ENCODE measurements at regions not wholly inside any gene's neighbourhood (a gene's known extent, or its start where the extent isn't known, plus 50 kb on each side); places are given as distances from the start of the nearest gene placed in this dataset.
"Not testable (repeated sequence)": the region's sequence is repeated elsewhere in the genome, so short reads cannot be mapped to it uniquely, and the experiment has no call there.

GRCh38 chr3:102032491-102033383 is 183.4 kb downstream of the NFKBIZ start:
- in situ Hi-C loops (cut with MboI; ENCODE audit: low sequenced_read_pairs), result no loop called here

GRCh38 chr3:102034639-102035451 is 185.5 kb downstream of the NFKBIZ start:
- in situ Hi-C loops (cut with MboI; ENCODE audit: low sequenced_read_pairs), result no loop called here

DNA sequence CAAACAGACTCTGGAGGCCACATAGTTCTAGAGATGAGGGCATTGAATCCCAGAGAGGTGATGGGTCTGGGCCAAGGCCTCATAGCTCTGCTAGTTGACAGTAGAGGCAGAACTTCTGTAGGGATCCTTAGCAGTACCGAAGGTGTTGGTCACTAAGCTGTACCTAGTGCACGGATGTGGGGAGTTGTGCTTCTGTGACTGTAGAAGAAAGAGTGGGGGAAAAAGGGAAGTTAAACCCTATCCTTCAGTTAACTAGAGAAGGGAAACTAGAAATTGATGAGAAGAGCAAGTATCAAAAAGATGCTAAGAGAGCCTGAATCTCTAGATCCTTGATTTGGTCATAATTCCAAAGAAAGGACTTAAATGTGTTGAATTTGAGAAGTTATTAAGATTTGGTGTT is 186.7 kb downstream of the NFKBIZ start:
- in situ Hi-C loops (cut with MboI; ENCODE audit: low sequenced_read_pairs), result no loop called here

DNA sequence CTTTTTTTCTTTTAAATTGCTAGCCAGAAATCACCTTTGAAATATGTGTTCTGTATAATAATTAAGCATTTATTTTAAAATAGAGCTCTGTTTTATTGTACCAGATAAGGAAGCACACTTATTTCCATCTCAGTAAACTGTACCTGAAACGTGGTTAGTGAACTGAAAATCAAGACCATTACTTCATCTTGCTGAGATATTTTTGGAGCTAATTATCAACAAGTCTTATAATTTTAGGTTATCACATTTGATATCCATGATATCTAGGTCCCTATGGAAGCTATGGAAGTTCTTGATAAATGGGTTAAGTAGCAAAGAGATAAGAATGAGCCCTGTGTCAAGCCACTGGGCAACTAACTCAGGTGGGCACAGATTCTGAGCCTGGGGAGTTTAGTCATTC is 187.2 kb downstream of the NFKBIZ start:
- in situ Hi-C loops (cut with MboI; ENCODE audit: low sequenced_read_pairs), result no loop called here

GRCh38 chr3:102037209-102037608 is 187.9 kb downstream of the NFKBIZ start:
- in situ Hi-C loops (cut with MboI; ENCODE audit: low sequenced_read_pairs), result no loop called here

DNA sequence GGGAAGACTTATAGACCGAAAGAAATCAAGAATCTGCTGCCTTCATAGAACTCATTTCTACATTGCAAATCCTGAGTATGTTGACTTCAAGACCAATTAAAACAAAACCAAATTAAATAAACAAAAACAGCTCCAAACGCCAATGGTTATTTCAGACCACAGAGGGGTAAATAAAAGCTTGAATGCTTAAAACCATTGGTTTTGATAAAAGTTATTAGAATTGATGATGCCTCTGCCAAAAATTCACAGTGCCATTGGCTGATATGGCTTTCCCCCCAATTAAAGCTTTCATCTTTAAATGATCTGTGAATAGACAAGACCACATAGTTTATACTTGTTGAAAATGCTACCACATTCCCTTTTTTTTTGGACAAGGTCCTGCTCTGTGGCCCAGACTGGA is 188.5 kb downstream of the NFKBIZ start:
- in situ Hi-C loops (cut with MboI; ENCODE audit: low sequenced_read_pairs), result no loop called here

DNA sequence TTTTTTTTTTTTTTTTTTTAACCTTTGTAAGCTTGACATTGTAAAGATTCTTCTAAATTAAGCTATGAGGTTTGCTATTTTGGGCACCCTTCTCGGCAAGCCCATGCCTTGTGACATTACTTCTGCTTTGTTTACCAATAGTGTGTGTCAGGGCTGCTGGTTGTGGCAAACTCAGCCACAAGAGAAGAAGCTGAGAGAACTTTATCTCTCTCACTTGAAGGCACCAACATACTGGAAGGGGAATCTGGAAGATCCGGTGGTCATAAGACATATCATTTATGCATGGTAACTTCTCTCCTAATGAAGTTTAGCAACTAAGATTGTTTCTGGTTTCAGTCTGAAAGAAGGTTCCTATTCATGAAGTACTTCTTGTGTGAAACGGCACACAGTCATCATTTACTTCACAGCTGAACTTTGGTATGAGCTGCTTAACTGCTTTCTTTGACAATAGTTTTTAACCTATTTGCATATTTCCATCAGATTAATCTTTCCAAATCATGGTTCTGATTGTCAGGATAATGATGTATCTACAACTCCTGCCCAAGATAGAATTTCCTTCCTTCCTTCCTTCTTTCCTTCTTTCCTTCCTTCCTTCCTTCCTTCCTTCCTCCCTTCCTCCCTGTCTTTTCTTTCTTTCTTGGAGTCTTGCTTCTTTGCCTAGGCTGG is 189.3 kb downstream of the NFKBIZ start:
- in situ Hi-C loops (cut with MboI; ENCODE audit: low sequenced_read_pairs), result no loop called here

- in situ Hi-C loops (cut with MboI; ENCODE audit: low sequenced_read_pairs), result not testable (repeated sequence)
These were observed 190.8 kb downstream of the NFKBIZ start for GRCh38 chr3:102040144-102040543.

DNA sequence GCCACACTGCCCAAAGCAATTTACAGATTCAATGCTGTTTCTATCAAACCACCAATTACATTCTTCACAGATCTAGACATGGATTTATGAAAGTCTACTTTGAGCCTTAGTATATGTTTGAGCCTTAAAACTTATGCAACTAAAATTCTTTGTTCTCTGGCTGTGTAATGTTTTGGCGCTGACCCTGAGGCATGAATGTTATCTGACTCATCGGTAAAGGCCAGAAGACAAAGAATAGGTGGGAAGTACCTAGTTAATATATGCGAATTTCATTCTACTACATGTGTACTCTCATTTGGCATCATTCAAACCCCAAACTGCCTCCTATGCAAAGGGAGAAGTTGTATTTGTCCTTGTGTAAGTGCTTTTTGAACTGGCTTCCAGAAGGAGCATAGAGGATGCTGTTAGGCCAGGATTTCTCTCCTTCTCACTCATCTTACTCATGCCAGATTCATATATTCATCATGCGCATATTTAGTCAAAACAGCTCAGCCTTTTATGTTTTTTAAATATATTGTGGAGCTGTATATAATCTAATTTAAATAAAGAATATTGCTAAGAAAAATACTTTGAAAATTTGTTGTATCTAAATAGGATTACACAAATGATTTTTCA is 204.2 kb downstream of the NFKBIZ start:
- in situ Hi-C loops (cut with MboI; ENCODE audit: low sequenced_read_pairs), result no loop called here

DNA sequence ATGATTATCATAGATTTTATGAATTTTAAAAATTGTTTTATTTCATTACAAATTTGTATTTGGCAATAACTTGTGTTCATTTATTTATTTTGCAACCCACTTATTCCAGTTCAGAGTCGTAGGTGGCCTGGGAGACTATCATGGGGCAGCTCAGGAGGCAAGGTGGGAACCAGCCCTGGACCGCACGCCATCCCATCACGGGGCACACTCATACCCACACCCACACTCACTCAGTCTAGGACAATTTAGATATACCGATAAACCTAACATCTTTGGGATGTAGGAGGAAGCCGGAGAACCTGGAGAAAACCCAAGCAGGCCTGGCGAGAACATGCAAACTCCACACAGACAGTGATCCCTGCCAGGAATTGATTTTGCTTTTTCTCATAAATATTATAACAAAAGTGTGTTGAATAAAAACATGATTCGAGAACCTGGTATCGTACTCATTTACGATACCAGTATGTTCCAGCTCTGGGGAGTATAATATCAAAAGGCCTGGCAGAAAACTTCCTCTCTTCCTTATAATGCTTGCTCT is 205.3 kb downstream of the NFKBIZ start:
- in situ Hi-C loops (cut with MboI; ENCODE audit: low sequenced_read_pairs), result no loop called here

- in situ Hi-C loops (cut with MboI; ENCODE audit: low sequenced_read_pairs), result no loop called here
These were observed 208.6 kb downstream of the NFKBIZ start for GRCh38 chr3:102057781-102058421.

GRCh38 chr3:102059145-102059943 is 210.0 kb downstream of the NFKBIZ start:
- in situ Hi-C loops (cut with MboI; ENCODE audit: low sequenced_read_pairs), result no loop called here

- in situ Hi-C loops (cut with MboI; ENCODE audit: low sequenced_read_pairs), result no loop called here
These were observed 211.5 kb downstream of the NFKBIZ start for GRCh38 chr3:102060814-102061213.

GRCh38 chr3:102063572-102063971 is 214.3 kb downstream of the NFKBIZ start:
- in situ Hi-C loops (cut with MboI; ENCODE audit: low sequenced_read_pairs), result no loop called here

DNA sequence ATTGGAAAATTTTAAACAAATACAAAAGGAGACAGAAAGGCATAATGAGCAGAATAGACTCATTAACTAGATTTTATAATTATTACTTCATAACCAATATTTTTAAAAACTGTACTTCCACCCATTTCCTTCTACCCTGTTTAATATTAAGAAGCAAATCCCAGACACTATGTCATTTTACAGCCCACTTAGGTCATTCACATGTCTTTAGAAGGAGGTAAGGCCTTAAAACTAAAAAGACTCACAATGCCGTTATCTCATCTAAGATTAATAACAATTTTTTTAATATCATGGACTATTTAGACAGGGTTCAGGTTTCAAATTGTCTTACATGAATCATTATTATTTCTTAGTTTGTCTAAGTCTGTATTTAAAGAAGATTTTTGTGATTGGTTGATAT is 217.2 kb downstream of the NFKBIZ start:
- in situ Hi-C loops (cut with MboI; ENCODE audit: low sequenced_read_pairs), result no loop called here

DNA sequence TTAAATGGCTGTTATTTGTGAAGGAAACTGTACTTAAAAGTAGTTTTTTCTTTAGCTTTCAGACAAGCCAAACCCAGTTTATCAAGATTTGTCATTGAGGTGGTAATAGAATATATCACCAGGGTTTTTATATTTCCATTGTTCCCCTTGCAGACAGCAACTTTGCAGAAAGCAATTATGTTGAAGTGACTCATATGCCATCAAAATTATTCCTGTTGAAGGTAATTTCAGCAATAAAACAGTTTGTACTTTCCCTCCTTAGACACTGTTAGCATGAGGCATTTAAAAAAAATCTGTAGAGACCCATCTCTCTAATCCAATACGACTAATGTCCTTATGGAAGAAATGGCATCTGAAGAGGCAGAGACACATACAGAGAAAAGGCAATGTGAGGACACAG is 219.0 kb downstream of the NFKBIZ start:
- in situ Hi-C loops (cut with MboI; ENCODE audit: low sequenced_read_pairs), result no loop called here

GRCh38 chr3:102068736-102069135 is 219.4 kb downstream of the NFKBIZ start:
- in situ Hi-C loops (cut with MboI; ENCODE audit: low sequenced_read_pairs), result no loop called here

- in situ Hi-C loops (cut with MboI; ENCODE audit: low sequenced_read_pairs), result no loop called here
These were observed 219.9 kb downstream of the NFKBIZ start for GRCh38 chr3:102069211-102069662.

DNA sequence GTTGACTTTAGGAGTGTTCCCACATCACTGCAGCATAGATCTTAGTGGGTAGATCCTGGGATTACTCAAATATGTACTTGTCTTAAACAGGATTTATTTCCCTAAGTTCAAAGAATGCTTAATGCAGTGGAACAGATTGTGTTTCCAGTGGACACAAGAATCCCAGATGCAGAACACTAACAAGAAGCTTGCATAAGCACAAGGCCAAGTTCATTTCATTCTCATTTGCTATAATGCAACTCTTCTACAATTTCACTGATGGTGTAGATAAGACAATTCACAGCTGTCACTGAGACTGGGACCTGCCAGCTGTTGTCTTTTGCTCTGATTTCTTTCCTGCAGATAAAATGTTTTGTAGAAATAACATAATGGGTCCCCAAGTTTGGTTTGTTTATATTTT is 225.6 kb downstream of the NFKBIZ start:
- in situ Hi-C loops (cut with MboI; ENCODE audit: low sequenced_read_pairs), result no loop called here
